ENCODE measurements at regions not wholly inside any gene's neighbourhood (a gene's known extent, or its start where the extent isn't known, plus 50 kb on each side); places are given as distances from the start of the nearest gene placed in this dataset.

DNA sequence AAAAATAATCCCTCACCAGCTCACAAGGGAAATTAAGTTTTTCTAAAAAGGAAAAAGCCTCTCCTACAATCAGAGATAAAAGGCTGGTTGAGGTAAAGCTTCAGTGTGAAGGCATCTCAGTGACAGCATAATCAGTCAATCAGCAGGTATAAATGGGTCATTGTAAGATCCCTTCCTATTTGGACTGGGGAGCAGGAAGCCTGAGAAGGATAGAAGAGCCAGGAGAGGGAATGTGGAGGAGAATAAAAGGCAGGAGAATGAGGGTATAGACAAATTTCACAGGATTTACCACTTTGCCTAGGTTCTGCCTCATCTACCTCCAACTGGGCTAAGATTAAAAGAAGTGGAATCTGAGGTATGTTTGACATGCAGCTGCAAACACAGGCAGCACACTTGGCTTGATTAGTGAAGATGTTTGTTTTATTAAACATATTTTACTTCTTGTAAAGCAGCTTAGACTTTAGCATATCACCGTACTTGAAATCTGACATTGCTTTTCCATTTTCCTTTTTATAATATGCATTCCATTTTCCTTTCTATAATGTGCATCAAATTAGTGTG, 479.1 kb upstream of the USP15 start:
- H3K9me3 Mint-ChIP-seq = peaks cover 0 to 8% (median 3%) of the 10 kb centered on the region in 7 donors
- intact Hi-C loops (cut with micrococcal nuclease) = no loop called here
- Histone ChIP-seq H3K9ac (ENCODE audit: insufficient read depth, low read length, poor library complexity, severe bottlenecking) (no peak overlapping the region), H3K79me2 (ENCODE audit: insufficient read depth, low read length) (no peaks in the 10 kb centered on the region), H3K36me3 (replicated peaks in 1 of 2; ENCODE audit: control insufficient read depth in 1 of 2, insufficient read depth in 2 of 2, low read length in 2 of 2) (no peaks in the 10 kb centered on the region), H3K4me2 (replicated peaks; ENCODE audit: extremely low read depth, low read length, poor library complexity, severe bottlenecking) (no peak overlapping the region), H3K27me3 (ENCODE audit: control insufficient read depth in 2 of 2, insufficient read depth in 2 of 2, low read length in 2 of 2) (no peaks in the 10 kb centered on the region), H4K20me1 (ENCODE audit: insufficient read depth, low read length) (no peaks in the 10 kb centered on the region), H2AFZ (ENCODE audit: insufficient read depth, low read depth, low read length, poor library complexity, severe bottlenecking) (no peak overlapping the region), H3K9me3 (replicated peaks in 1 of 2; ENCODE audit: control insufficient read depth in 1 of 2, insufficient read depth in 1 of 2, low read length in 2 of 2) (no peaks in the 10 kb centered on the region), H3K4me3 (replicated peaks in 1 of 3; ENCODE audit: low read depth in 2 of 3, low read length in 3 of 3) (no peak overlapping the region), H3K4me1 (ENCODE audit: control insufficient read depth in 1 of 2, insufficient read depth in 2 of 2, low read length in 2 of 2) (no peaks in the 10 kb centered on the region), H3K27ac (ENCODE audit: low read depth in 1 of 2, low read length in 2 of 2) (no peak overlapping the region)
- H3K4me1 Mint-ChIP-seq = no peaks in the 10 kb centered on the region
- no CpG with 5 or more reads among the region's 1 CpG for WGBS (ENCODE audit: insufficient coverage)
- no peak for DNase-seq
- H3K36me3 Mint-ChIP-seq = no peaks in the 10 kb centered on the region
- no peak for TF ChIP-seq CTCF (IDR thresholded peaks at IDR 0.05)
- H3K27me3 Mint-ChIP-seq (ENCODE audit: low read depth in 3 of 3) = peaks cover 0 to 1% (median 0%) of the 10 kb centered on the region in 3 donors
- H3K27ac Mint-ChIP-seq = no peak overlapping the region
- H3K4me3 Mint-ChIP-seq = no peak overlapping the region

DNA sequence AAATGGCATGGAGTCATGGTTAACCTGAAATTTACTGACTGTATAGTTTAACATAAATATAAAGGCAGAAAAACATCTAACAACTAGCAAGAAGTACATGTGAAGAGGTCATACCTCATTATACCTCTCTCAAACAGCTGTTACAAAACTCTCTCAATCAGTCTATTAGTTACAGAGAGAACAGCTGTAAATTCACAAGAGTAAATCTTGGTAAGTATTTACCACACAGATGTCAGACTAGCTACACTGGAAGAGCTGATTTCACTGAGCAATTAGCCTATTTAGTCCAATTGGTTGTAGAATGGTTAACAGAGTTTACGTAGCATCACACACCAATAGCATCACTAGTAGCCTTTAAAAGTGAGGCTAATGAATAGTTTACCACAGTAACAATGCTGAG, 463.4 kb upstream of the USP15 start:
- H3K36me3 ChIP-seq (replicated peaks in 1 of 2; ENCODE audit: control insufficient read depth in 1 of 2, insufficient read depth in 2 of 2, low read length in 2 of 2) = no peaks in the 10 kb centered on the region
- Mint-ChIP-seq H3K27ac (no peak overlapping the region), H3K4me1 (no peaks in the 10 kb centered on the region), H3K36me3 (no peaks in the 10 kb centered on the region), H3K4me3 (no peak overlapping the region), H3K9me3 (peaks cover 0 to 6% (median 2%) of the 10 kb centered on the region in 7 donors), H3K27me3 (ENCODE audit: low read depth in 3 of 3) (no peaks in the 10 kb centered on the region)
- H3K4me1 ChIP-seq (ENCODE audit: control insufficient read depth in 1 of 2, insufficient read depth in 2 of 2, low read length in 2 of 2) = no peaks in the 10 kb centered on the region
- H3K27me3 ChIP-seq (ENCODE audit: control insufficient read depth in 2 of 2, insufficient read depth in 2 of 2, low read length in 2 of 2) = no peaks in the 10 kb centered on the region
- no CpG with 5 or more reads among the region's 1 CpG for WGBS (ENCODE audit: insufficient coverage)
- no peak overlapping the region for H3K9ac ChIP-seq (ENCODE audit: insufficient read depth, low read length, poor library complexity, severe bottlenecking)
- TF ChIP-seq CTCF (IDR thresholded peaks at IDR 0.05) = no peak
- intact Hi-C loops (cut with micrococcal nuclease) = no loop called here
- H3K4me2 ChIP-seq (replicated peaks; ENCODE audit: extremely low read depth, low read length, poor library complexity, severe bottlenecking) = no peak overlapping the region
- H4K20me1 ChIP-seq (ENCODE audit: insufficient read depth, low read length) = no peaks in the 10 kb centered on the region
- H3K27ac ChIP-seq (ENCODE audit: low read depth in 1 of 2, low read length in 2 of 2) = no peak overlapping the region
- no peaks in the 10 kb centered on the region for H3K9me3 ChIP-seq (replicated peaks in 1 of 2; ENCODE audit: control insufficient read depth in 1 of 2, insufficient read depth in 1 of 2, low read length in 2 of 2)
- DNase-seq = no peak
- H2AFZ ChIP-seq (ENCODE audit: insufficient read depth, low read depth, low read length, poor library complexity, severe bottlenecking) = no peak overlapping the region
- no peaks in the 10 kb centered on the region for H3K79me2 ChIP-seq (ENCODE audit: insufficient read depth, low read length)
- no peak overlapping the region for H3K4me3 ChIP-seq (replicated peaks in 1 of 3; ENCODE audit: low read depth in 2 of 3, low read length in 3 of 3)

Measured in CD14-positive monocyte (primary cell).